ENCODE measurements at regions not wholly inside any gene's neighbourhood (a gene's known extent, or its start where the extent isn't known, plus 50 kb on each side); places are given as distances from the start of the nearest gene placed in this dataset.

GRCh38 chr10:1933215-1933614 is 195.9 kb upstream of the ADARB2 start:
- Histone ChIP-seq H3K4me3 (ENCODE audit: insufficient read depth, low read length, poor library complexity, severe bottlenecking) (no peak overlapping the region), H3K4me2 (ENCODE audit: low read depth, low read length, poor library complexity, severe bottlenecking) (no peak overlapping the region), H3K36me3 (ENCODE audit: low read length) (no peaks in the 10 kb centered on the region)

GRCh38 chr10:1932692-1933094 is 195.4 kb upstream of the ADARB2 start:
- H3K79me2 ChIP-seq (ENCODE audit: insufficient read depth, low read length) = no peaks in the 10 kb centered on the region
- H2AFZ ChIP-seq (ENCODE audit: low read depth, low read length, severe bottlenecking) = no peak overlapping the region
- H3K9me2 ChIP-seq (replicated peaks; ENCODE audit: insufficient read depth, low read length) = no peaks in the 10 kb centered on the region
- no peak overlapping the region for H3K4me3 ChIP-seq (ENCODE audit: insufficient read depth, low read length, poor library complexity, severe bottlenecking)
- no peak overlapping the region for H3K4me2 ChIP-seq (ENCODE audit: low read depth, low read length, poor library complexity, severe bottlenecking)
- H3K27ac ChIP-seq (ENCODE audit: low read depth, low read length) = no peak overlapping the region
- no peaks in the 10 kb centered on the region for H3F3A ChIP-seq (ENCODE audit: insufficient read depth)
- no peak overlapping the region for H3K9ac ChIP-seq (ENCODE audit: low read length)
- TF ChIP-seq EZH2phosphoT487 (conservative IDR thresholded peaks at IDR 0.05; ENCODE audit: low read length) = no peak
- no peaks in the 10 kb centered on the region for H3K9me3 ChIP-seq (ENCODE audit: insufficient read depth, low read length)
- H3K36me3 ChIP-seq (ENCODE audit: low read length) = no peaks in the 10 kb centered on the region
- H4K20me1 ChIP-seq (ENCODE audit: low read depth, low read length) = no peaks in the 10 kb centered on the region
- H3K27me3 ChIP-seq (ENCODE audit: low read length) = no peaks in the 10 kb centered on the region

More at GRCh38 chr10:1933215-1933614, 195.9 kb upstream of the ADARB2 start:
- Histone ChIP-seq H3K27ac (ENCODE audit: low read depth, low read length) (no peak overlapping the region), H2AFZ (ENCODE audit: low read depth, low read length, severe bottlenecking) (no peak overlapping the region), H4K20me1 (ENCODE audit: low read depth, low read length) (no peaks in the 10 kb centered on the region), H3K9me2 (replicated peaks; ENCODE audit: insufficient read depth, low read length) (no peaks in the 10 kb centered on the region), H3K9me3 (ENCODE audit: insufficient read depth, low read length) (no peaks in the 10 kb centered on the region), H3K9ac (ENCODE audit: low read length) (no peak overlapping the region), H3F3A (ENCODE audit: insufficient read depth) (no peaks in the 10 kb centered on the region), H3K79me2 (ENCODE audit: insufficient read depth, low read length) (no peaks in the 10 kb centered on the region), H3K27me3 (ENCODE audit: low read length) (no peaks in the 10 kb centered on the region)
- TF ChIP-seq CTCF (IDR thresholded peaks at IDR 0.05; ENCODE audit: insufficient read depth, low read length, poor library complexity, severe bottlenecking) (no peak), EZH2phosphoT487 (conservative IDR thresholded peaks at IDR 0.05; ENCODE audit: low read length) (no peak)

- Histone ChIP-seq H3K9me2 (replicated peaks; ENCODE audit: insufficient read depth, low read length) (no peaks in the 10 kb centered on the region), H3K27me3 (ENCODE audit: low read length) (no peaks in the 10 kb centered on the region), H3K9ac (ENCODE audit: low read length) (no peak overlapping the region), H4K20me1 (ENCODE audit: low read depth, low read length) (no peaks in the 10 kb centered on the region), H3K36me3 (ENCODE audit: low read length) (no peaks in the 10 kb centered on the region), H3F3A (ENCODE audit: insufficient read depth) (no peaks in the 10 kb centered on the region), H3K4me2 (ENCODE audit: low read depth, low read length, poor library complexity, severe bottlenecking) (no peak overlapping the region), H2AFZ (ENCODE audit: low read depth, low read length, severe bottlenecking) (no peak overlapping the region), H3K79me2 (ENCODE audit: insufficient read depth, low read length) (no peaks in the 10 kb centered on the region), H3K9me3 (ENCODE audit: insufficient read depth, low read length) (no peaks in the 10 kb centered on the region), H3K4me3 (ENCODE audit: insufficient read depth, low read length, poor library complexity, severe bottlenecking) (no peak overlapping the region), H3K27ac (ENCODE audit: low read depth, low read length) (no peak overlapping the region)
- TF ChIP-seq EZH2phosphoT487 (conservative IDR thresholded peaks at IDR 0.05; ENCODE audit: low read length) (no peak), CTCF (IDR thresholded peaks at IDR 0.05; ENCODE audit: insufficient read depth, low read length, poor library complexity, severe bottlenecking) (no peak)
Measured at GRCh38 chr10:1928606-1929005, 191.3 kb upstream of the ADARB2 start.

DNA sequence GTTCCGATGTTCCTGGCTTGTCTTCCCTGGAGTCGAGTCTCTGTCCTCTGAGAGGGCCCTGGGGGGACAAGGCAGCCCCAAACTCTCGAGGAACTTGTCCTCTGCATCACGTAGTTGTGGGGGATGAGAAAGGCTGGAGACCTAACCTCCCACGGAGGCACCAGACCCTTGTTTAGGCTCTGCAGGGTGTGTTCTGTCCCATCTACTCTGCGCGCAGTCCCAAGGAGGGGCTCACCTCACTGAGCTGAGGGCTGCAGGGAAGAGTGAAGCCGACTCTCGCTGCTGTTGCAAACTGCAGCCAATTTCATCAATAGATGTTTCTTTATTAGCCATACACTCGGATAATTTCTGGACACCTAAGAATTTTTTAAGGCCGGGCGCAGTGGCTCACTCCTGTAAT is 186.7 kb upstream of the ADARB2 start:
- Histone ChIP-seq H3K4me2 (ENCODE audit: low read depth, low read length, poor library complexity, severe bottlenecking) (no peak overlapping the region), H3K27me3 (ENCODE audit: low read length) (no peaks in the 10 kb centered on the region), H3K9me2 (replicated peaks; ENCODE audit: insufficient read depth, low read length) (no peaks in the 10 kb centered on the region), H3K27ac (ENCODE audit: low read depth, low read length) (no peak overlapping the region), H3K9ac (ENCODE audit: low read length) (no peak overlapping the region), H4K20me1 (ENCODE audit: low read depth, low read length) (no peaks in the 10 kb centered on the region), H3K9me3 (ENCODE audit: insufficient read depth, low read length) (no peaks in the 10 kb centered on the region), H3K4me3 (ENCODE audit: insufficient read depth, low read length, poor library complexity, severe bottlenecking) (no peak overlapping the region), H3K36me3 (ENCODE audit: low read length) (no peaks in the 10 kb centered on the region), H3F3A (ENCODE audit: insufficient read depth) (no peaks in the 10 kb centered on the region), H2AFZ (ENCODE audit: low read depth, low read length, severe bottlenecking) (no peak overlapping the region), H3K79me2 (ENCODE audit: insufficient read depth, low read length) (no peaks in the 10 kb centered on the region)
- TF ChIP-seq CTCF (IDR thresholded peaks at IDR 0.05; ENCODE audit: insufficient read depth, low read length, poor library complexity, severe bottlenecking) (no peak), EZH2phosphoT487 (conservative IDR thresholded peaks at IDR 0.05; ENCODE audit: low read length) (no peak)

Measured in SU-DHL-6 (cell line).